ENCODE measurements at regions not wholly inside any gene's neighbourhood (a gene's known extent, or its start where the extent isn't known, plus 50 kb on each side); places are given as distances from the start of the nearest gene placed in this dataset.

- Mint-ChIP-seq H3K4me1 (peaks cover 14% of the 10 kb centered on the region), H3K27me3 (ENCODE audit: insufficient read depth, low read depth, poor library complexity) (peaks cover 2% of the 10 kb centered on the region), H3K9me3 (peaks cover 12% of the 10 kb centered on the region), H3K27ac (no peak overlapping the region), H3K4me3 (no peak overlapping the region), H3K36me3 (ENCODE audit: low read depth) (peaks cover 11% of the 10 kb centered on the region; the same call in 2 of the 3 replicates)
- TF ChIP-seq JUNB (IDR thresholded peaks at IDR 0.05; ENCODE audit: unreplicated experiment) (no peak), CREB1 (CRISPR knock-in tag; IDR thresholded peaks at IDR 0.05; ENCODE audit: low read depth) (no peak), ETS1 (IDR thresholded peaks at IDR 0.05) (no peak), NANOG (IDR thresholded peaks at IDR 0.05; ENCODE audit: borderline replicate concordance) (no peak), EZH2phosphoT487 (IDR thresholded peaks at IDR 0.05; ENCODE audit: unreplicated experiment) (no peak), ZNF462 (CRISPR knock-in tag; IDR thresholded peaks at IDR 0.05) (no peak), STAT1 (IDR thresholded peaks at IDR 0.05; ENCODE audit: unreplicated experiment) (no peak), REST (IDR thresholded peaks at IDR 0.05; ENCODE audit: unreplicated experiment) (no peak)
- Histone ChIP-seq H3K4me1 (ENCODE audit: insufficient read depth) (peaks cover 6% of the 10 kb centered on the region; the same call in 1 of the 2 replicates), H3K9me2 (ENCODE audit: insufficient read depth) (no peaks in the 10 kb centered on the region; the same call in 1 of the 2 replicates), H4K20me1 (replicated peaks; ENCODE audit: insufficient read depth) (no peaks in the 10 kb centered on the region), H3K4me3 (no peak overlapping the region), H3K36me3 (ENCODE audit: insufficient read depth) (no peaks in the 10 kb centered on the region), H3K4me2 (no peak overlapping the region), H3F3A (replicated peaks; ENCODE audit: low read depth) (no peaks in the 10 kb centered on the region), H3K27ac (ENCODE audit: low read depth) (no peak overlapping the region), H2AFZ (no peak overlapping the region), H3K79me2 (replicated peaks; ENCODE audit: insufficient read depth) (no peaks in the 10 kb centered on the region), H3K27me3 (ENCODE audit: insufficient read depth) (no peaks in the 10 kb centered on the region)
- no peak for DNase-seq (ENCODE audit: low spot score)
- ATAC-seq: no peak
Observed at GRCh38 chr12:14171106-14171505, 189.7 kb upstream of the GRIN2B start.

All from GM23338 (cell line).